ENCODE measurements at regions not wholly inside any gene's neighbourhood (a gene's known extent, or its start where the extent isn't known, plus 50 kb on each side); places are given as distances from the start of the nearest gene placed in this dataset.
"Not testable (repeated sequence)": the region's sequence is repeated elsewhere in the genome, so short reads cannot be mapped to it uniquely, and the experiment has no call there.

DNA sequence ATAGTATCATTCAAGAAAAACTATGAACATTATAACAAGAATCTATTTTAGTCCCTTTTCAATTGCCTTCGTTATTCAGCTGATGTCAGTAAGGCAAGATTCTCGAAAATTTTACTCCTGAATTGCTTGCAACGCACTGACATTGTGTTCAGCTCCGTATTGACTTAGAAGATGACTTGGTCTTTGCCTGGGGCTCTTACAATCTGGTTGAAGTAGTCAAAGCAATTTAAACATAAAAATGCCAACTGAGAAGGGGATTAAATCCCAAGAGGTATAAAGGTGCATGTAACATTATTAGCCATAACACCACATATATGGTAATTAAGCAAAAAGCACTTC, 507.1 kb downstream of the CENPC start:
- DNase-seq (ENCODE audit: low read depth in 2 of 2), result no peak

DNA sequence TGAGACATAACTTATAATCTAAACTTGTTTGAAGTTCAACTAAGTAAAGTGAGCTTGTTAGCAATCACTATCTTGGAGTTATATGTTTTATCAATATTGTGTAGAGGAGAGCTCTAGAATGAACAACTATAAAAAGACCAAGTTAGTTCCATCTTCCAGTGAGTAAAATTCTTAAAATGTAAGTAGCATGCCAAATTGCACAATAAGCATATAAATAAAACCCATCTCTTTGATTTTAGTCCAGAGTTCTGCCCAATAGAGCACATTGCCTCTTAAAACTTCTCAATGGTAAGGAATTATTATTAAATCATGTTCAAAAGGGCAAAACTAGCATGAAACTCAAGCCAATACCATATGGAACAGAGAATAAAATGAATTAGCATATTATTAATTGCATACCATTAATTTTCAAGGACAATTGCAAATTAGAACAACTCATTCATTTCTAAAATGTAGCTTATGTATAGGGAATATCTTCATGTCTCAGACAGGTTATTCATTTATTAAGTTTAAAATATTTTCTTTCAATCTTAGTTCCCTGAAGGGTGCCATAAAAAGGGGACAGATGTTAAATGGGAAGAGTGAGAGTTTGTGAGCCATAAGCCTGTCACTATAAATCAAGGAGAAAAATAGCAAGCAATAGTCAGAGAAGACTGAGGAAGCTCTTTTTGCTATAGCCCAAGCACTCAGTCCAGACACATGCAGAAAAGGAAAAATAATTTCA, 507.6 kb downstream of the CENPC start:
- no peak for DNase-seq (ENCODE audit: low read depth in 2 of 2)

DNA sequence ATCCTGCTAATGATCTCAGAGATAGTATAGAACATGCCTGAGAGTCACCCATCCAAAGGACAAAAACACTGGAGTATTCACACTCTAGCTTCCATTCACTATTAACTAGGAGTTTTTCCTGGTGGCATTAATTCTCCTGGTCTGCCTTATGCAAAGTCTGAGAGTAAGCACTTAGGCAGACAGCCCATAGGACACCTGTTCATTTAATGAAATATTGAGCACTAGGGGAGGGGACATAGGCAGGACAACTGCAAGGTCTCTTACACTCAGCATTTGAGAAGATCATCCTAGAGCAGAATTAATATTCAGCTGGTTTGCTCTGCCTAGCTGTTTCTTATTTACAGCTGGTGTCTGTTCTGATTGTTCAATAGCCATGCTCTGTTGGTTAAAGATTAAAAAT, 508.5 kb downstream of the CENPC start:
- DNase-seq (ENCODE audit: low read depth in 2 of 2), result no peak

DNA sequence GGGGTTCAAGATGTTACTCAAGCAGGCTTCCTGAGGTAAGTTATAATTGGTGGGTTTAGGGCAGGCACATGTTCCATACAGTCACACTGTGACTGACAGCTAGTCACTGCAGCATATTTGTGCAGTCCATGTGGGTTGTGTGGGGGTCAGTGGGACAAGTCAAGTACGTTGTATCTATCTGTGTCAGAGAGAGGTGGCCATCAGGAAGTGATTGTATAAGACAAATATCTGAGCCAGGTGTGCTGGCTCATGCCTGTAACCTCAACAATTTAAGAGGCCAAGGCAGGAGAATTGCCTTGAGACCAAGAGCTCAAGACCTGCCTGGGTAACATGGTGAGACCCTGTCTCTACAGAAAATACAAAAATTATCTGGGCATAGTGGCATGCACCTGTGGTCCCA, 509.3 kb downstream of the CENPC start:
- DNase-seq (ENCODE audit: low read depth in 2 of 2), result no peak

- no peak for DNase-seq (ENCODE audit: low read depth in 2 of 2)
Observed at GRCh38 chr4:67035501-67035900, 509.8 kb downstream of the CENPC start.

DNA sequence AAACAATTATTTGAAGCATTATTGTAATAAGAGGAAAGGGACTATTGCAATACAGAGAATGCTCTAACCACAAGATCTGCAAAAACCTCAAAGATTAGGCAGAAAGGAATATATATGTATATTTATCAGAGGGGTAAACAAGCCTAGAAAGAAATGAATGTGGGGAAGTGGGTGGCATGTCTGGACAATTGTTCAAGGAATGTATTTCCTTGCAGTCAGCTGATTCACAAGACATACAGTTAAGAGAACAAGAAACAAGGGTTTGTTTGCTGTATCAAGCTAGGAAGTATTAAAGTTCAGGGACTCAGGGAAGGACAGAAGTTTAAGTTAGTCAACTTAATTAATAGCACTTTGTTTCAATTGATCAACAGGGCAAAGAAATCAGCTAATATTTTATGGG, 514.7 kb downstream of the CENPC start:
- no peak for DNase-seq (ENCODE audit: low read depth in 2 of 2)

- DNase-seq (ENCODE audit: low read depth in 2 of 2), result no peak
Observed at GRCh38 chr4:67020438-67020797, 524.9 kb downstream of the CENPC start.

DNA sequence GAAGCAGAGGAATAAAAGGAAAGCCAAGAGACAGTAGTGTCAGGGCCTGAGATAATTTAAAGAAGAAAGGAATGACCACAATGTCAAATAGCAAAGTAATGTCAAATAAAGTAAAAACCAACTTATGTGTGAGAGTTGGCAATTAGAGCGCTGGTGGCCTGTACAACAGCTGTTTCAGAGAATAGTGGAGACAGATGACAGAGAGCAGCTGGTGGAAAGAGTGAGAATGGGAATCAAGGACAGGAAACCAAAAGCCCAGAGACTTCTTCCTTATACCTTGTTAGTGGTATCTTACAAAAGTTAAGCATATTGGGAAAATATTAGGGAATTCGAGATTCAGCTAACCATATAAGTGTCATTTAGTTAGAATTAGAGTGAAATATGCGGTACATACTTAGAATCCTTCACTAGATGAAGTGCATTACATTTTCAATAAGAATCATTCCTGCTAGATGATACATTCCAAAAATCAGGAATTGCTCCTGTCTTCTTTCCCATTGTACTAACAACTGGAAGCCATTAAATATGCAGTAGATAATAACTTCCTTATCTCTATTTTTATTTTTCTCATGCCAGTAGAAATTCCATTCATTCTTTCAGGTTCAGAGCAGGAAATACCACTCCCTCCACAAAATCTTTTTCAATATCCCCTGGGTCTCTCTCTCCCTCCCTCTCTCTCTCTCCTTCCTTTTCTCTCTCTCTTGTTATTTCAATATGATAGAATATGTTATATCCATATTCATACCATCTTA, 525.4 kb downstream of the CENPC start:
- DNase-seq (ENCODE audit: low read depth in 2 of 2), result no peak

DNA sequence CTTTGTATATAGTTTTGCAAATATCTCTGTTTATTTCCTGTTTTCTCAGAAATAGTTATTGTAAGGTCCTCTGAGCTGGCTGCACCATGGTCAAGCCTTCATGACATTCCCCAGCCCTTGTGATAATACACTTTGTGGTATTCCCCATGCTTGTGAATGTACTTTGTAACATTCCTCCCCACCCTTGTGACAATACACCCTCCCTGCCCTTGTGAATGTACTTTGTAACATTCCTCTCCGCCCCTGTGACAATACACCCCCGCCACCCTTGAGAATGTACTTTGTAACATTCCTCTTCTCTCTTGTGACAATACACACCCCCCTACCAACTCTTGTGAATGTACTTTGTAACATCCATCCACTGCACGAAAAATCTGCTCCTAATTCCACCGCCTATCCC, 530.7 kb downstream of the CENPC start:
- DNase-seq (ENCODE audit: low read depth in 2 of 2), result no peak

GRCh38 chr4:67006791-67007190, 538.5 kb downstream of the CENPC start:
- DNase-seq (ENCODE audit: low read depth in 2 of 2), result no peak

- DNase-seq (ENCODE audit: low read depth in 2 of 2), result no peak
Observed at GRCh38 chr4:66991521-66991920, 553.8 kb downstream of the CENPC start.

DNA sequence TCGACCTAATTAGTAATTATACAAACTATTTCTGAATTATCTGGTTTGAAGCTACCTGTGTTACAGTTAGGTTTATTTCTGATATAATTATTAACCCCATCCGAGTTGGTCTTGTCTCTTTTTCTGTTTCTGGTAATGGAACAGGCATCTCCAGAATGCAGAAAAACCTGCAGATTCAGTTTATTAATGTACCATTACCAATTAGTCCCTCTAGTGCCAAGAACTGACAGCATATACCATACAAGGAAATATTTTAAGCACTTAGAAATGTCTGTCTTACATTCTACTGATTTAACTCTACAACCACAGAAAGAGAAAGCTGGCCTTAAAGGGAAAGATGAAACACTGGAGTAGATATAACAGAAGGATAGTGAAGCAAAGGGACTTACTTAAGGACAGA, 570.6 kb downstream of the CENPC start:
- DNase-seq (ENCODE audit: low read depth in 2 of 2), result no peak

GRCh38 chr4:66972087-66972486, 573.2 kb downstream of the CENPC start:
- DNase-seq (ENCODE audit: low read depth in 2 of 2), result no peak

- DNase-seq (ENCODE audit: low read depth in 2 of 2), result no peak
Observed at GRCh38 chr4:66964467-66964866, 580.8 kb downstream of the CENPC start.

DNA sequence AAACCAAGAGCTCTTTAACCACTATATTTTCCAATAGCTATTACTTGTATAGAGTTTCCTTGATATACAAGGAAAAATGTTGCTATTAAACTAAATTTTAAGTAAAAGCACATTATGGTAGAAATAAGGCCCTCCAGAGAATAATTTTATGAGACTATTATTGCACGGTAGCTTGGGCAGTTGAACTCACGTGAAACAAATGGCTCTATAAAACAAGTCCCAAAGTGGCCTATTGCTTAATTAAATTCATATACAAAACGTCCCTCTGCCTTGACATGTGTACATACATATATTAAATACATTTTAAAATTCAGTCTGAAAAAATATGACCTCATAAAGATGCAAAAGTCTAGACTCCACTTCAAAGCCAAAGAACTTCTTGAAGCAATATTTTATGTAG, 582.2 kb downstream of the CENPC start:
- DNase-seq (ENCODE audit: low read depth in 2 of 2), result no peak

DNA sequence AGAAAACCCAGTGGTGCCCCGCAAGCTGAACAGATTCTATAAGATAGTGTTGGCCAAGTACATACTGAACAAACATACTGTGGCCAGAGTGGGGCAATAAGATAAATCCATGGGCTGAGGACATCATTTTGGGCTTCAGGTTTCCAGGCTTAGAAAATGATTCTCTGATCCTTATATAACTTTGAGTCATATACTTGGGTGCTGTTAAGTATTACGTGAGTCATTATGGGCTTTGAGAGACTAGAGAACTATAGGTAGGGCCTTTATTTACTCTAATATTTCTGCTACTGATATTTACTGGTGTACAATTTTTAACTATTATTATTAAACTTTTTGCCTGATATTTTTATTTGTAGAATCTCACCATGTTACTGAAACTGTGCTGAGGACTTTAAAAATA, 586.1 kb downstream of the CENPC start:
- no peak for DNase-seq (ENCODE audit: low read depth in 2 of 2)

DNA sequence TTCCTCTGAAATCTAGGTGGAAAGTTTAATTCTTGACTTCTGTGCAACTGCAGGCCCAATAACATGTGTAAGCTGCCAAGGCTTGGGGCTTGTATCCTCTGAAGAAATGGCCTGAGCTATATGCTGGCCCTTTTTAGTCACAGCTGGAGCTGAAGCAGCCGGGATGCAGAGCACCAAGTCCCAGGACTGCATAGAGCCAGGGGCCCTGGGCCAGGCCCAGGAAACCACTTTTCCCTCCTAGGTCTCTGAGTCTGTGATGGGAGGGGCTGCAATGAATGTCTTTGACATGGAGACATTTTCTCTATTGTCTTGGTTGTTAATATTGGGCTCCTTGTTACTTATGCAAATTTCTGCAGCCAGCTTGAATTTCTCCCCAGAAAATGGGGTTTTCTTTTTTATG, 588.5 kb downstream of the CENPC start:
- DNase-seq (ENCODE audit: low read depth in 2 of 2), result no peak

DNA sequence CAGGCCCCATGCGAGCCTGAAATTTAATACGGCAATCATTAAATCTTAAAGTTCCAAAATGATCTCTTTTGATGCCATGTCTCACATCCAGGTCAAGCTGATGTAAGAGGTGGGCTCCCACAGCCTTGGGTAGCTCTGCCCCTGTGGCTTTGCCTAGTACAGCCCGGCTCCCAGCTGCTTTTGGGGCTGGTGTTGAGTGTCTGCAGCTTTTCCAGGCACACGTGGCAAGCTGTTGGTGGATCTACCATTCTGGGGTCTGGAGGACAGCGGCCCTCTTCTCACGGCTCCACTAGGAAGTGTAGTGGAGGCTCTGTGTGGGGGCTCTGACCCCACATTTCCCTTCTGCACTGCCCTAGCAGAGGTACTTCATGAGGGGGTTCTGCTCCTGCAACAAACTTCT, 588.9 kb downstream of the CENPC start:
- DNase-seq (ENCODE audit: low read depth in 2 of 2), result no peak

DNA sequence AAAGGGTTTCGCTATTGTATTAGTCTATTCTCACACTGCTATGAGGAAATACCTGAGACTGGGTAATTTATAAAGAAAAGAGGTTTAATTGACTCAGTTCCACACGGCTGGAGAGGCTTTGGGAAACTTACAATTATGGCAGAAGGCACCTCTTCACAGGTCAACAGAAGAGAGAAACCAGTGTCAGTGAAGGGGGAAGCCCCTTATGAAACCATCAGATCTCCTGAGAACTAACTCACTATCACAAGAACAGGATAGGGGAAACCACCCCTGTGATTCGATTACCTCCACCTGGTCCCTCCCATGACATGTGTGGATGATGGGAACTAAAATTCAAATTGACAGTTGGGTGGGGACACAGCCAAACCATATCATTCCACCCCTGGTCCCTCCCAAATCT, 589.5 kb downstream of the CENPC start:
- DNase-seq (ENCODE audit: low read depth in 2 of 2), result no peak

DNA sequence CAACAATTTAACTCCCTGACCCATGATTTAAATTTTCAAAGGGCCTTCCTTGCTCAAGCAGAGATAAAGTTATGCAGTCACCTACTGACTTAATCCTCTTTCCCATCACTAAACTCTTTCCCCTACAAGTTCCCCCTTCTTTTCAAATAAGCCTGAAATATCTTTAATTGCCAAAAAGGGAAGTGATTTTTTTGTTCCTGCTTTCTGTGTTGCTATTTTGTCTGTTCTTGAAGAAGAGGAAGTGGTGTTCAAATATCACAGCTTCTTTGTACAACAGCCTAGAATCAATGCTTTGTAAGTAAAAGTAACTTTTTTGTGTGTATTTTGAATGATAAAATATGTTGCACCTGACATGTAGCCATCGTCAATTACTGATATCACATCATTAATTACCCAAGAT, 595.9 kb downstream of the CENPC start:
- DNase-seq (ENCODE audit: low read depth in 2 of 2), result no peak

GRCh38 chr4:66946761-66947160, 598.5 kb downstream of the CENPC start:
- DNase-seq (ENCODE audit: low read depth in 2 of 2), result no peak

DNA sequence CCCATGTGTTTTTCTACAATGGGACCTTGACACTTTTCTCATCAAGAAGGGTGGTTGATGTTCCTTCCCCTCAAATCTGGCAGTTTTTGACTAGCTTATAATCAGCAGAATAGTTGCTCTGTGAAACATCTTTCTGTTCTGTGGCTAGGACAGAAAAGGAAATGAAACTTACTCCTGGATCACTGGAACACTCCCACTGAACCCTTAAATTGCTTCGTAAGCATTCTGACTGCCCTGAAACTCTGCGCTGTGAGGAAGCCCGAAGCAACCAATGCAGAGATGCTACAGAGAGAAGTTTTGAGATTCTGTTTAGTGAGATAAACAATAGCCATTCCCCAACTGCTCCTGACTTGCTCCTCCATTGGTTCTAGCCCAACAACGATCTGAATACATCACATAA, 602.2 kb downstream of the CENPC start:
- DNase-seq (ENCODE audit: low read depth in 2 of 2), result no peak

- DNase-seq (ENCODE audit: low read depth in 2 of 2), result not testable (repeated sequence)
Observed at GRCh38 chr4:66931981-66932380, 613.3 kb downstream of the CENPC start.

GRCh38 chr4:66930206-66930605, 615.1 kb downstream of the CENPC start:
- no peak for DNase-seq (ENCODE audit: low read depth in 2 of 2)
